ENCODE measurements at regions not wholly inside any gene's neighbourhood (a gene's known extent, or its start where the extent isn't known, plus 50 kb on each side); places are given as distances from the start of the nearest gene placed in this dataset.

- TF ChIP-seq FOXM1 (IDR thresholded peaks at IDR 0.05; ENCODE audit: borderline replicate concordance, low read depth) = no peak
- TF ChIP-seq TCF12 (IDR thresholded peaks at IDR 0.05; ENCODE audit: low read depth) = no peak
- TF ChIP-seq USF1 (IDR thresholded peaks at IDR 0.05) = no peak
- TF ChIP-seq EGR1 (IDR thresholded peaks at IDR 0.05) = no peak
- no peak for TF ChIP-seq TEAD4 (IDR thresholded peaks at IDR 0.05)
- TF ChIP-seq CEBPB (IDR thresholded peaks at IDR 0.05) = no peak
- no peak for TF ChIP-seq NFIC (IDR thresholded peaks at IDR 0.05)
- TF ChIP-seq CREB1 (IDR thresholded peaks at IDR 0.05; ENCODE audit: low read depth) = no peak
- TF ChIP-seq RAD21 (IDR thresholded peaks at IDR 0.05; ENCODE audit: low read depth) = no peak
- no peak for TF ChIP-seq REST (IDR thresholded peaks at IDR 0.05; ENCODE audit: low read depth)
These were observed 204.7 kb upstream of the HDAC9 start for GRCh38 chr7:18290865-18291264.

GRCh38 chr7:18292584-18292983 is 203.0 kb upstream of the HDAC9 start:
- no peak for TF ChIP-seq ZBTB7A (IDR thresholded peaks at IDR 0.05; ENCODE audit: low read depth)
- no peak for TF ChIP-seq TEAD4 (IDR thresholded peaks at IDR 0.05)
- no peak for TF ChIP-seq TCF12 (IDR thresholded peaks at IDR 0.05; ENCODE audit: low read depth)
- no peak for TF ChIP-seq MAX (IDR thresholded peaks at IDR 0.05)
- TF ChIP-seq RAD21 (IDR thresholded peaks at IDR 0.05; ENCODE audit: low read depth) = no peak
- no peak for TF ChIP-seq USF1 (IDR thresholded peaks at IDR 0.05)
- no peak for TF ChIP-seq YY1 (IDR thresholded peaks at IDR 0.05; ENCODE audit: low read depth)
- TF ChIP-seq NFIC (IDR thresholded peaks at IDR 0.05) = no peak
- no peak for TF ChIP-seq REST (IDR thresholded peaks at IDR 0.05; ENCODE audit: low read depth)
- TF ChIP-seq FOXM1 (IDR thresholded peaks at IDR 0.05; ENCODE audit: borderline replicate concordance, low read depth) = no peak
- TF ChIP-seq CREB1 (IDR thresholded peaks at IDR 0.05; ENCODE audit: low read depth) = no peak
- no peak for TF ChIP-seq CEBPB (IDR thresholded peaks at IDR 0.05)
- no peak for TF ChIP-seq TAF1 (IDR thresholded peaks at IDR 0.05; ENCODE audit: low read depth)
- TF ChIP-seq EP300 (IDR thresholded peaks at IDR 0.05; ENCODE audit: borderline replicate concordance) = no peak
- TF ChIP-seq EGR1 (IDR thresholded peaks at IDR 0.05) = no peak

GRCh38 chr7:18293759-18294158 is 201.8 kb upstream of the HDAC9 start:
- TF ChIP-seq USF1 (IDR thresholded peaks at IDR 0.05) = no peak

GRCh38 chr7:18294411-18294810 is 201.1 kb upstream of the HDAC9 start:
- TF ChIP-seq REST (IDR thresholded peaks at IDR 0.05; ENCODE audit: low read depth) = no peak
- no peak for TF ChIP-seq FOXM1 (IDR thresholded peaks at IDR 0.05; ENCODE audit: borderline replicate concordance, low read depth)
- no peak for TF ChIP-seq ZBTB7A (IDR thresholded peaks at IDR 0.05; ENCODE audit: low read depth)

GRCh38 chr7:18295781-18296423 is 199.6 kb upstream of the HDAC9 start:
- TF ChIP-seq EP300 (IDR thresholded peaks at IDR 0.05; ENCODE audit: borderline replicate concordance) = no peak
- no peak for TF ChIP-seq TEAD4 (IDR thresholded peaks at IDR 0.05)
- no peak for TF ChIP-seq CREB1 (IDR thresholded peaks at IDR 0.05; ENCODE audit: low read depth)
- TF ChIP-seq EGR1 (IDR thresholded peaks at IDR 0.05) = no peak
- no peak for TF ChIP-seq FOXM1 (IDR thresholded peaks at IDR 0.05; ENCODE audit: borderline replicate concordance, low read depth)
- TF ChIP-seq MAX (IDR thresholded peaks at IDR 0.05) = no peak
- TF ChIP-seq REST (IDR thresholded peaks at IDR 0.05; ENCODE audit: low read depth) = no peak

Data from Ishikawa (cell line).